GM12878 (cell line): ENCODE measurements at regions not wholly inside any gene's neighbourhood (a gene's known extent, or its start where the extent isn't known, plus 50 kb on each side); places are given as distances from the start of the nearest gene placed in this dataset.

Experiments used
- ATAC-seq: fragments of 200-7000 bp; cut with Tn5 transposase; 3 replicates; pipeline ENCODE4 v1.9.1; 2020; ENCODE audit warnings: mild to moderate bottlenecking, moderate library complexity
- BruUV-seq: library from RNA; stranded (reverse); fragments of 400-500 nt; replicated peaks from 2 replicates; lab custom pipeline; 2021; lab: Mats Ljungman, UMichigan
- CTCF ChIA-PET: fragments of 300-600 bp; sonication (Branson Sonifier 250); formaldehyde crosslinking; extraction: SDS; loops from one replicate; lab custom pipeline; 2021; ENCODE audit warnings: inconsistent platforms; lab: Yijun Ruan, JAX
- POLR2A ChIA-PET: fragments of 350-600 bp; formaldehyde crosslinking; extraction: SDS; loops from one replicate; lab custom pipeline; 2021; ENCODE audit warnings: inconsistent platforms; lab: Charles Lee
- RAD21 ChIA-PET: fragments of 300-600 bp; sonication (Branson Sonifier 250); formaldehyde crosslinking; loops from one replicate; lab custom pipeline; 2023; ENCODE audit warnings: antibody characterized with exemption; ENCODE audit not compliant: unreplicated experiment; lab: Charles Lee
- SMC1A ChIA-PET: fragments of 300-600 bp; sonication (Branson Sonifier 250); formaldehyde crosslinking; loops from one replicate; lab custom pipeline; 2023; ENCODE audit not compliant: unreplicated experiment, uncharacterized antibody; lab: Charles Lee
- DNase-seq: peaks from one replicate; pipeline ENCODE4 v3.0.0-alpha.2; 2011; ENCODE audit warnings: low read depth, low spot score
- FAIRE-seq: peaks from 3 replicates; lab custom pipeline; 2011; peaks lifted over from hg19 to GRCh38; lab: Jason Lieb, UNC
- H2AFZ ChIP-seq: 2 replicates; pipeline ENCODE4 v1.6.0; 2011; ENCODE audit warnings: low read depth, low read length, control low read depth; ENCODE audit not compliant: control insufficient read depth
- H3K27ac ChIP-seq: 2 replicates; pipeline ENCODE4 v1.5.1; 2011; ENCODE audit warnings: control low read depth; ENCODE audit not compliant: control insufficient read depth, insufficient read depth
- H3K27me3 ChIP-seq, 2 experiments: replicated peaks in 1 of 2; 2 replicates each; pipeline versions ENCODE4 v1.6.0 to v1.6.1; 2011; ENCODE audit warnings: low read length in 1 of 2; ENCODE audit not compliant: control insufficient read depth in 2 of 2, insufficient read depth in 2 of 2
- H3K36me3 ChIP-seq, 2 experiments: 2 replicates each; pipeline ENCODE4 v1.5.1; 2011; ENCODE audit warnings: low read length in 1 of 2; ENCODE audit not compliant: control insufficient read depth in 2 of 2, insufficient read depth in 2 of 2
- H3K4me1 ChIP-seq: 2 replicates; pipeline ENCODE4 v1.6.1; 2011; ENCODE audit warnings: mild to moderate bottlenecking, low read length, moderate library complexity, mixed read lengths; ENCODE audit not compliant: control insufficient read depth, insufficient read depth
- H3K4me2 ChIP-seq: 2 replicates; pipeline ENCODE4 v1.6.0; 2011; ENCODE audit warnings: control low read depth; ENCODE audit not compliant: control insufficient read depth, insufficient read depth
- H3K4me3 ChIP-seq: fragments of 200-600 bp; sonication (generic); 2 replicates; pipeline ENCODE4 v1.5.1; 2016
- H3K79me2 ChIP-seq: 2 replicates; pipeline ENCODE4 v1.6.0; 2011; ENCODE audit warnings: low read length; ENCODE audit not compliant: control insufficient read depth, insufficient read depth
- H3K9ac ChIP-seq: 2 replicates; pipeline ENCODE4 v1.8.0; 2011; ENCODE audit warnings: low read length, control low read depth, mixed read lengths; ENCODE audit not compliant: control insufficient read depth, insufficient read depth
- H3K9me3 ChIP-seq: replicated peaks from 3 replicates; pipeline ENCODE4 v1.5.1; 2011; ENCODE audit warnings: mild to moderate bottlenecking, low read length; ENCODE audit not compliant: control insufficient read depth, insufficient read depth
- H4K20me1 ChIP-seq: 2 replicates; pipeline ENCODE4 v1.6.0; 2011; ENCODE audit not compliant: control insufficient read depth, insufficient read depth
- CHD2 ChIP-seq: IDR thresholded peaks from 2 replicates; pipeline ENCODE4 v1.6.1; 2011; ENCODE audit warnings: low read depth, low read length, improper control_type of control experiment, borderline replicate concordance
- JUND ChIP-seq: IDR thresholded peaks from 2 replicates; pipeline ENCODE4 v1.6.1; 2012; ENCODE audit warnings: low read depth, mild to moderate bottlenecking, low read length, improper control_type of control experiment, moderate library complexity
- NKRF ChIP-seq: fragments of 450-650 bp; conservative IDR thresholded peaks from 2 replicates; pipeline ENCODE4 v1.6.1; 2017; ENCODE audit warnings: mild to moderate bottlenecking, moderate library complexity
- REST ChIP-seq: IDR thresholded peaks from 2 replicates; pipeline ENCODE4 v1.6.1; 2012; ENCODE audit warnings: mild to moderate bottlenecking, low read depth, low read length
- SPI1 ChIP-seq: IDR thresholded peaks from 2 replicates; pipeline ENCODE4 v1.6.1; 2011; ENCODE audit warnings: low read depth, mild to moderate bottlenecking, low read length, moderate library complexity, borderline replicate concordance; ENCODE audit not compliant: insufficient read depth
- WGBS: methylation state at CpG from one replicate; pipeline ENCODE4 v1.1.6; 2016; ENCODE audit warnings: low lambda C conversion rate; ENCODE audit not compliant: insufficient replicate concordance, insufficient coverage; ENCODE audit errors: missing lambda C conversion rate; 5-methylcytosine and 5-hydroxymethylcytosine counted together
- in situ Hi-C: fragments of 300-500 bp; cut with MboI; formaldehyde crosslinking; loops from 9 replicates; pipeline ENCODE4 v1.14.3; 2018; ENCODE audit warnings: mixed read lengths
- intact Hi-C: fragments of 100-400 bp; cut with micrococcal nuclease; formaldehyde crosslinking; loops from one replicate; pipeline ENCODE4 v1.14.2; 2022; ENCODE audit not compliant: unreplicated experiment

GRCh38 chr15:48063411-48063985 is 57.3 kb upstream of the SLC24A5 start (continued):
- TF ChIP-seq JUND: no peak

GRCh38 chr15:48064421-48064820 is 56.4 kb upstream of the SLC24A5 start:
- SMC1A ChIA-PET: no interaction called here
- TF ChIP-seq REST (no peak), SPI1 (no peak), CHD2 (no peak), NKRF (no peak)
- TF ChIP-seq, all 136 proteins: peak for 0
- Histone ChIP-seq H3K27ac (no peak overlapping the region), H3K27me3 (no peaks in the 10 kb centered on the region), H3K9ac (no peak overlapping the region), H3K4me3 (no peak overlapping the region), H4K20me1 (no peaks in the 10 kb centered on the region), H3K36me3 (no peaks in the 10 kb centered on the region), H3K4me1 (no peaks in the 10 kb centered on the region), H3K9me3 (no peaks in the 10 kb centered on the region), H2AFZ (no peak overlapping the region), H3K79me2 (no peaks in the 10 kb centered on the region), H3K4me2 (no peak overlapping the region)
- ChIA-PET RAD21 (interaction anchor here (0.7 kb wide), 1 partner anchor 21 kb away, joined by 3 read pairs; no protein-coding TSS in a partner anchor), CTCF (no interaction called here), POLR2A (no interaction called here)
- 0% methylated on average over 2 of the region's 2 CpGs for WGBS
- peak; percentile 54 for FAIRE-seq
- intact Hi-C loops: no loop called here
- no TSS peak for BruUV-seq
- in situ Hi-C loops: no loop called here
- DNase-seq: no peak
- no peak for ATAC-seq
